C4-2B (cell line): ENCODE measurements at regions not wholly inside any gene's neighbourhood (a gene's known extent, or its start where the extent isn't known, plus 50 kb on each side); places are given as distances from the start of the nearest gene placed in this dataset.

Source experiments
- H3K27ac ChIP-seq: fragments of 450-650 bp; 2 replicates; pipeline ENCODE4 v1.5.1; 2017
- ZFX ChIP-seq: fragments of 450-650 bp; IDR thresholded peaks from 2 replicates; pipeline ENCODE4 v1.6.1; 2017
- TF ChIP-seq, protein P1 (sequence below): fragments of 450-650 bp; conservative IDR thresholded peaks from 2 replicates; pipeline ENCODE4 v1.5.1; 2017; ENCODE audit warnings: mild to moderate bottlenecking

DNA sequence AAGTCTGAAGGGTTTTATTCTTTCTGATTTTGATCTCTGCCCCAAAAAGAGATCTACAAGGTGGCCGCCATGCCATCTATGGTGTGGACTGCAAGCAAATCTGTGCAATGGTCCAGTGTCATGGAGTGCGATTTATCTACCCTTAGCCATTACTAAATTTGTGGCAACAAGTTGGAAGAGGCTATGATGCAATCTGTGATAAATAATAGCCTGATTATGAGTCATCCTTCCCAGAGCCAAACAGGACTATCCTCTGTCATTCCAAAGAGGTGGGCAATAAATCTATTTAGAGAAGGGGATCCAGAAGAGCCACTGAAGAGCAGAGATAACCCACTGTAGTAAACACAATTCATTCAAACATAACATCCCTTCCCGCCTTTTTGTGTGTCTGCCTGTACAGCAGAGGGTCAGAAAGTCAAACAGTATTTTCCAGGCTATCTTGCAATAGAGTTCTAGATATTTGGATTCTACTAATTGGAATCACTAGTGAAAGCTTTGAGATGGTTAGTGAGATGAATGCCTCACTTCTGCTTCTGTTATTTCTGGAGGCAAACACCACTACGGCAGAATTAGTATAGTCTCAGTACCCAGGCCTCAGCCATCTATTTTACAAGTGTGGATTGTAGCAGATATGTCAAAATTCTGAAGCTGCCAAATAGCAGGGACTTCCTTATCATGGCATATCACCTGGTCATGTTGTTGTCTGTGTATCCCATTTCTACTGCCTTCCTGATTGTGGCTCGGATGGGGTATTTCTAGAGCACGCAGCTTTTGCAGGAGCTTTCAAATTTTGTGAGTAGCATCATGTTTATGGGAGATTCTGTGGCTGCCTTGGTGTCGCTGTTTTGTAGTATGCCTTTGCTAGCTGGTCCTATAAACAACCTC lies 192.0 kb downstream of the SMIM20 start:
- TF ChIP-seq, protein P1, sequence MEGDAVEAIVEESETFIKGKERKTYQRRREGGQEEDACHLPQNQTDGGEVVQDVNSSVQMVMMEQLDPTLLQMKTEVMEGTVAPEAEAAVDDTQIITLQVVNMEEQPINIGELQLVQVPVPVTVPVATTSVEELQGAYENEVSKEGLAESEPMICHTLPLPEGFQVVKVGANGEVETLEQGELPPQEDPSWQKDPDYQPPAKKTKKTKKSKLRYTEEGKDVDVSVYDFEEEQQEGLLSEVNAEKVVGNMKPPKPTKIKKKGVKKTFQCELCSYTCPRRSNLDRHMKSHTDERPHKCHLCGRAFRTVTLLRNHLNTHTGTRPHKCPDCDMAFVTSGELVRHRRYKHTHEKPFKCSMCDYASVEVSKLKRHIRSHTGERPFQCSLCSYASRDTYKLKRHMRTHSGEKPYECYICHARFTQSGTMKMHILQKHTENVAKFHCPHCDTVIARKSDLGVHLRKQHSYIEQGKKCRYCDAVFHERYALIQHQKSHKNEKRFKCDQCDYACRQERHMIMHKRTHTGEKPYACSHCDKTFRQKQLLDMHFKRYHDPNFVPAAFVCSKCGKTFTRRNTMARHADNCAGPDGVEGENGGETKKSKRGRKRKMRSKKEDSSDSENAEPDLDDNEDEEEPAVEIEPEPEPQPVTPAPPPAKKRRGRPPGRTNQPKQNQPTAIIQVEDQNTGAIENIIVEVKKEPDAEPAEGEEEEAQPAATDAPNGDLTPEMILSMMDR, result no peak
- TF ChIP-seq ZFX, result no peak
- no peak overlapping the region for H3K27ac ChIP-seq

DNA sequence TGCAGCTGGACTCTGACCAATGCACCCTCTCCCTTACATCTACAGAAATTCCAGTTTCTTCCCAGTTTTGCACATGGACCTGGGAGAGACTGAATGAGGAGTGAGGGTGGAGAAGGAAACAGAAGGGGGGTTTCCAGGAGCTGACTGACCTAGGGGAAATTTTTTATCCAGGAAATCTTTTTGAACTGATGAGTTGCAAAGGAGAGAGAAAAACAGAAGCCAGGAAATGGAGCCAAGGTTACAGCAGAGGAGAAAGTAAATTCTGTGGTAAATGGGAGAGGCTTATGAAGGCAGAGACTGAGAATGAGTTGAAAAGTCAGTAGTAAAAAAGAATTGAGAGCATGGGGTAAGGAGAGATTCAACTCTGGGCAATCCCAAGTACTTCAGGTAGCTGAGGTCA lies 192.8 kb downstream of the SMIM20 start:
- TF ChIP-seq, protein P1, result no peak
- TF ChIP-seq ZFX, result no peak
- H3K27ac ChIP-seq, result no peak overlapping the region

DNA sequence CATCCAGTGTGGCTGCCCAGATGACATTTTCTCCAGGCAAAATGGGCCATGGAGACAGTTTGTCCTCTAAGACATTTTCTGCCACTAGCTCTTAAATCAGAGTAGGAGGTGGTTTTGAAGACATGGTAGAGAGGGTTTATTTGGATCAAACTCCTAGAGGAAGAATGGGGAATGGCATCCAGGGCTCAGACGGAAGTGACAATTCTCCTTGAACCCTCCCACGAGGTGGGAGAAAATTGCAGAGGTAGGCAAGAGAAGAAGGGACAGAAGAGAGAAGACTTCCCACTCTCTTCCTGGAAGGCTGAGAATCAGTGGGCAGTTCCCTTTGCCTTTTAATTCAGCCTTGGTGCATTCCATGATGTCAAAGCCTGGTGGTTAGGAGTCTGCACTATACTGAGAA lies 194.0 kb downstream of the SMIM20 start:
- no peak for TF ChIP-seq ZFX
- TF ChIP-seq, protein P1, result no peak; the same call in 1 of the 2 replicates

DNA sequence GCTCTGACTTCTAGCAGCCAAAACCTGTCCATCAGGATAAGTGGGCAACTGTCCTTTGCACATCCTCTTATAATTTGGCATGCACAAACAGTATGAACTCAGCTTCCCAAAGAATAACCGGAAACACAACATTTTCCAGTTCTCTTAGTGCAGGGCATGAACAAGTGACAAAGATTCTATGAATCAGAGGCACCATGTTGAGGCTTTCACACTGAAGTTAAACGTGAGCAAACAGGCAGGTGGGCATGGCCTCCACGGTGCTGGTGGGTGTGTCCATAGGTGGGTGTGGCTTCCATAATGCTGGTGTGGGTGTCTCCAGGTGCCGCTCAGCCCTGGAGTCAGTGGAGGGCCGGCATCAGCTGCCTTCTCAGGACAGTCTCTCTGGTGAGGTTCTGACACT lies 196.5 kb downstream of the SMIM20 start:
- TF ChIP-seq, protein P1, result no peak
- no peak for TF ChIP-seq ZFX
- no peak overlapping the region for H3K27ac ChIP-seq

More for the DNA sequence above, 194.0 kb downstream of the SMIM20 start:
- no peak overlapping the region for H3K27ac ChIP-seq

DNA sequence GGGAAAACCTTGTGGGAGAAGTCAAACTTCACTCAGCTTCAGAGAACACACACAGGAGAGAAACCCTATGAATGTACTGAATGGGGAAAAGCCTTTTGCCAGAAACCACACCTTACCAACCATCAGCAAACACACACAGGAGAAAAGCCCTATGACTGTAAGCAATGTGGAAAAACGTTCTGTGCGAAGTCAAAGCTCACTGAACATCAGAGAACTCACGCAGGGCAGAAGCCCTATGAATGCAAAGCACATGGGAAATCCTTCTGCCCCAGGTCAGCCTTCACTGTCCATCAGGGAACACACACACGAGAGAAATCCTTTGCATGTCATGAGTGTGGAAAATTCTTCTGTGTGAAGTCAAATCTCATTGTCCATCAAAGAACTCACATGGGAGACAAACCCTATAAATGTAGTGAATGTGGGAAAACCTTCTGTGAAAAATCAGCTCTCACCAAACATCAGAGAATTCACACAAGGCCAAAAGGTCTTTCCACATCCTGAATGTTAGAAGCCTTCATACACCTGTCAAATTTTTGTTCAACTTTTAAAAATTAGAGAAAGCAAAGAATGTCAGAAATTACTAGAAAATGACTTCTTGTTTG lies 199.4 kb downstream of the SMIM20 start:
- no peak overlapping the region for H3K27ac ChIP-seq
- TF ChIP-seq, protein P1, result no peak
- TF ChIP-seq ZFX, result no peak

DNA sequence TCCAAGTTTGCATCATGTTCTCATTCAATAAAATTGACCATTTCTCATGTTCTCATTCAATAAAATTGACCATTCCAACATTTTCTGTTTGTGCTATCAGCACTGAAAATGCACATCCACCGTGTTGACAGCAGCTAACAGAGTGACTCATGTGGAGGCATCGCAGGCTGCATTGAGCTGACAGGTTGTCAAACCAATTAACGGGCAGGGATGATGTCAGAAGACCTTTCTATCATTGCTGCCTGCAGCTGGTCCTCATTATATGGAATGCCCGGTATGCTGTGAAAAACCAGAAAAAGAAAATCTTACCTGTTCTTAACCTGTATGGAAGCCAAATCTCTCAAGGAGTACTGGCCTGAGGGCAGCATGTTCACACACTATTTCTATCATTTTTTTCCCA lies 202.0 kb downstream of the SMIM20 start:
- H3K27ac ChIP-seq, result no peak overlapping the region
- TF ChIP-seq, protein P1, result no peak
- no peak for TF ChIP-seq ZFX
